Keratinocyte (primary cell): ENCODE measurements at regions not wholly inside any gene's neighbourhood (a gene's known extent, or its start where the extent isn't known, plus 50 kb on each side); places are given as distances from the start of the nearest gene placed in this dataset.

Experiments used
- DNase-seq: peaks from one replicate; pipeline ENCODE4 v3.0.0-alpha.2; 2011; ENCODE audit warnings: low read depth, missing footprints, low spot score
- FAIRE-seq: peaks from 2 replicates; lab custom pipeline; 2011; peaks lifted over from hg19 to GRCh38; lab: Jason Lieb, UNC
- H2AFZ ChIP-seq: 2 replicates; pipeline ENCODE4 v1.6.0; 2012; ENCODE audit warnings: low read length, control low read depth, inconsistent platforms; ENCODE audit not compliant: control insufficient read depth
- H3K27ac ChIP-seq: 2 replicates; pipeline ENCODE4 v1.5.1; 2011; ENCODE audit warnings: low read length; ENCODE audit not compliant: control insufficient read depth, insufficient read depth
- H3K27me3 ChIP-seq: 3 replicates; pipeline ENCODE4 v1.6.0; 2011; ENCODE audit warnings: low read length; ENCODE audit not compliant: control insufficient read depth, insufficient read depth; ENCODE audit errors: extremely low read depth
- H3K36me3 ChIP-seq, 2 experiments: 2 replicates in 1 of 2; 3 replicates in 1 of 2; pipeline ENCODE4 v1.5.1; 2011; ENCODE audit warnings: low read length in 2 of 2, mild to moderate bottlenecking in 1 of 2; ENCODE audit not compliant: control insufficient read depth in 2 of 2, insufficient read depth in 2 of 2; ENCODE audit errors: extremely low read depth in 1 of 2
- H3K4me1 ChIP-seq: 3 replicates; pipeline ENCODE4 v1.5.1; 2011; ENCODE audit warnings: low read length; ENCODE audit not compliant: control insufficient read depth, insufficient read depth; ENCODE audit errors: extremely low read depth
- H3K4me2 ChIP-seq: 3 replicates; pipeline ENCODE4 v1.6.0; 2011; ENCODE audit warnings: low read depth, low read length; ENCODE audit not compliant: control insufficient read depth, insufficient read depth; ENCODE audit errors: extremely low read depth
- H3K4me3 ChIP-seq, 3 experiments: fragments of 200-600 bp in 1 of 3; sonication (generic) in 1 of 3; 2 replicates in 2 of 3; 3 replicates in 1 of 3; pipeline ENCODE4 v1.5.1; 2011 to 2016; ENCODE audit warnings: low read length in 3 of 3, mild to moderate bottlenecking in 3 of 3, control low read depth in 2 of 3, inconsistent platforms in 1 of 3, low read depth in 1 of 3, mixed read lengths in 1 of 3, mixed run types in 1 of 3, moderate library complexity in 1 of 3; ENCODE audit not compliant: control insufficient read depth in 2 of 3, insufficient read depth in 2 of 3; ENCODE audit errors: extremely low read depth in 1 of 3
- H3K79me2 ChIP-seq: 2 replicates; pipeline ENCODE4 v1.6.0; 2012; ENCODE audit warnings: low read length; ENCODE audit not compliant: control insufficient read depth, insufficient read depth
- H3K9ac ChIP-seq: 3 replicates; pipeline ENCODE4 v1.6.0; 2011; ENCODE audit warnings: low read length; ENCODE audit not compliant: control insufficient read depth, insufficient read depth; ENCODE audit errors: extremely low read depth
- H3K9me1 ChIP-seq: 3 replicates; pipeline ENCODE4 v1.6.0; 2011; ENCODE audit warnings: low read length; ENCODE audit not compliant: control insufficient read depth, insufficient read depth; ENCODE audit errors: extremely low read depth
- H3K9me3 ChIP-seq: 2 replicates; pipeline ENCODE4 v1.5.1; 2012; ENCODE audit warnings: low read depth, low read length; ENCODE audit not compliant: control insufficient read depth
- H4K20me1 ChIP-seq: 3 replicates; pipeline ENCODE4 v1.6.0; 2011; ENCODE audit warnings: low read length; ENCODE audit not compliant: control insufficient read depth, insufficient read depth; ENCODE audit errors: extremely low read depth
- CTCF ChIP-seq, 3 experiments: IDR thresholded peaks in 1 of 3; conservative IDR thresholded peaks in 1 of 3; optimal IDR thresholded peaks in 1 of 3; 2 replicates in 2 of 3; 3 replicates in 1 of 3; pipeline versions ENCODE3 to v1.5.1; 2011; ENCODE audit warnings: low read length in 3 of 3, mild to moderate bottlenecking in 3 of 3, moderate library complexity in 2 of 3, control low read depth in 1 of 3, inconsistent platforms in 1 of 3; ENCODE audit not compliant: insufficient read depth in 2 of 3; ENCODE audit errors: extremely low read depth in 1 of 3
- EZH2 ChIP-seq: IDR thresholded peaks from one replicate; pipeline ENCODE4 v1.6.1; 2012; ENCODE audit warnings: inconsistent platforms, mild to moderate bottlenecking, low read length, moderate library complexity
- dilution Hi-C: fragments of 300-500 bp; cut with MboI; formaldehyde crosslinking; loops from one replicate; pipeline ENCODE4 v1.7.0; 2020; ENCODE audit warnings: low sequenced_read_pairs; ENCODE audit not compliant: extremely low pct_ligation_motif_present

DNA sequence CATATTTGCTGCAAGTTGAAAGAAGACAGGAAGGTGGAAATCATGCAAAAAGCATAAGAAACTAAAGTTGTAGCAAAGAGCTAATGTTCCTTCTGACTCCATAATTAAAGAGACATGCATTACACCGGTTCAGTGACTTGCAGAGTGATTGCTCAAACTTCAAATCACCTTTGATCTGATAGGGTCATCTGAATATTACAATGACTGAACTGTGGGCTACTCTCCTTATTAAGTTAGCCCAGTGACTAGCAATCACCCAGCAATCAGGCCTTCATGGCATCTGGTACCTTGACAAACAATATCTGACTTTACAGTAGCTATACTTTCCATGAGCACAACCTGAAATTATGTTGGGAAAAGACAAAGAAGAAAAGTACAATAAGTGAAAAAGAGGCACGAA lies 84.9 kb downstream of the NREP start:
- no peak overlapping the region for H2AFZ ChIP-seq

DNA sequence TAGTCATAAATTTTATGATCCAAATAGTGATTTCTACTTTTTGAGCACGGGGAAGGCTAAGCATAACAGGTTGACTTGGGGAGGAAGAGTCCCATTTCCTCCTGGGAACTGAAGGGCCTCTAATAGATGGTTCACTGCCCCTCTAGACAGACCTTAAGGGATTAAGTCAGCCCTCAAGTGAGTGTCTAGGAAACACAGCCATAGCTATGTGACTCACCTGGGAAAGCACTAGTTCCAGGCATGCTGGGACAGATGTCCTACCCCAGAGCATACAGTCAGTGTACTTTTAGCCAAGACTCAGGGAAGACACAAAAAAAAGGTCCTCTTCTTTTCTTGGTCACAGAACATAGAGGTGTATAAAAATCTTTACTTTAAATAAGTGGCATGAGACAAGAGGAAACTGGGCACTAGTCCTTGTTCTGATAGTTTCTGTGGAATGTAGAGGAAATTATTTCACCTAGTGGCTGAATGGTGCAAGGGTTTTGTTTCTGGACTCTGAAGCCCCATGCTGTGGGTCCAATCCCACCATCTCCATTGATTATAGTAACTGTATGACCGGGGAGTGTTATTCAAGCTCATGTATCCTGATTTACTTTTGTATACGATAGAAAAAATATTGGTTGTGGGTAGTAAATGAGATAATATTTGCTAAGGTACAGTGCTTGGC lies 86.0 kb downstream of the NREP start:
- Histone ChIP-seq H2AFZ (peak overlapping the region; percentile 27), H3K4me2 (peak overlapping the region; percentile 77), H3K79me2 (no peaks in the 10 kb centered on the region), H3K36me3 (no peaks in the 10 kb centered on the region), H3K27me3 (no peaks in the 10 kb centered on the region), H3K4me3 (peak overlapping the region in 2 of 3 experiments; percentile 20 to 22), H3K9me3 (no peaks in the 10 kb centered on the region), H3K9ac (peak overlapping the region; percentile 55), H4K20me1 (no peaks in the 10 kb centered on the region), H3K4me1 (peaks cover 29% of the 10 kb centered on the region), H3K9me1 (peaks cover 2% of the 10 kb centered on the region), H3K27ac (peak overlapping the region; percentile 81)
- FAIRE-seq (peak; percentile 100), DNase-seq (peak; percentile 69)
- dilution Hi-C loops = no loop called here
- TF ChIP-seq EZH2 = no peak
- peak in 2 of 3 experiments; percentile 22 to 33 for TF ChIP-seq CTCF (optimal IDR thresholded peaks at IDR 0.05 in 1 of 3, IDR thresholded peaks at IDR 0.05 in 1 of 3, conservative IDR thresholded peaks at IDR 0.05 in 1 of 3; ENCODE audit: extremely low read depth in 1 of 3, insufficient read depth in 2 of 3, low read length in 3 of 3)

More for the DNA sequence above, 84.9 kb downstream of the NREP start:
- no peaks in the 10 kb centered on the region for H4K20me1 ChIP-seq
- peaks cover 29% of the 10 kb centered on the region for H3K4me1 ChIP-seq
- no peaks in the 10 kb centered on the region for H3K27me3 ChIP-seq
- no peaks in the 10 kb centered on the region for H3K36me3 ChIP-seq
- no peak overlapping the region for H3K27ac ChIP-seq
- no peak for DNase-seq
- dilution Hi-C loops = no loop called here
- TF ChIP-seq EZH2 (no peak), CTCF (optimal IDR thresholded peaks at IDR 0.05 in 1 of 3, IDR thresholded peaks at IDR 0.05 in 1 of 3, conservative IDR thresholded peaks at IDR 0.05 in 1 of 3; ENCODE audit: extremely low read depth in 1 of 3, insufficient read depth in 2 of 3, low read length in 3 of 3) (no peak)
- no peaks in the 10 kb centered on the region for H3K9me3 ChIP-seq
- no peak overlapping the region for H3K4me3 ChIP-seq
- no peak overlapping the region for H3K9ac ChIP-seq
- H3K79me2 ChIP-seq = no peaks in the 10 kb centered on the region
- FAIRE-seq = peak; percentile 44
- H3K9me1 ChIP-seq = peaks cover 2% of the 10 kb centered on the region
- no peak overlapping the region for H3K4me2 ChIP-seq
